GM12878 (cell line): ENCODE measurements at regions not wholly inside any gene's neighbourhood (a gene's known extent, or its start where the extent isn't known, plus 50 kb on each side); places are given as distances from the start of the nearest gene placed in this dataset.

Source experiments
- ATAC-seq: fragments of 200-7000 bp; cut with Tn5 transposase; 3 replicates; pipeline ENCODE4 v1.9.1; 2020; ENCODE audit warnings: mild to moderate bottlenecking, moderate library complexity
- BruUV-seq: library from RNA; stranded (reverse); fragments of 400-500 nt; replicated peaks from 2 replicates; lab custom pipeline; 2021; lab: Mats Ljungman, UMichigan
- CTCF ChIA-PET: fragments of 300-600 bp; sonication (Branson Sonifier 250); formaldehyde crosslinking; extraction: SDS; loops from one replicate; lab custom pipeline; 2021; ENCODE audit warnings: inconsistent platforms; lab: Yijun Ruan, JAX
- POLR2A ChIA-PET: fragments of 350-600 bp; formaldehyde crosslinking; extraction: SDS; loops from one replicate; lab custom pipeline; 2021; ENCODE audit warnings: inconsistent platforms; lab: Charles Lee
- RAD21 ChIA-PET: fragments of 300-600 bp; sonication (Branson Sonifier 250); formaldehyde crosslinking; loops from one replicate; lab custom pipeline; 2023; ENCODE audit warnings: antibody characterized with exemption; ENCODE audit not compliant: unreplicated experiment; lab: Charles Lee
- SMC1A ChIA-PET: fragments of 300-600 bp; sonication (Branson Sonifier 250); formaldehyde crosslinking; loops from one replicate; lab custom pipeline; 2023; ENCODE audit not compliant: unreplicated experiment, uncharacterized antibody; lab: Charles Lee
- DNase-seq: peaks from one replicate; pipeline ENCODE4 v3.0.0-alpha.2; 2011; ENCODE audit warnings: low read depth, low spot score
- FAIRE-seq: peaks from 3 replicates; lab custom pipeline; 2011; peaks lifted over from hg19 to GRCh38; lab: Jason Lieb, UNC
- H2AFZ ChIP-seq: 2 replicates; pipeline ENCODE4 v1.6.0; 2011; ENCODE audit warnings: low read depth, low read length, control low read depth; ENCODE audit not compliant: control insufficient read depth
- H3K27ac ChIP-seq: 2 replicates; pipeline ENCODE4 v1.5.1; 2011; ENCODE audit warnings: control low read depth; ENCODE audit not compliant: control insufficient read depth, insufficient read depth
- H3K27me3 ChIP-seq, 2 experiments: replicated peaks in 1 of 2; 2 replicates each; pipeline versions ENCODE4 v1.6.0 to v1.6.1; 2011; ENCODE audit warnings: low read length in 1 of 2; ENCODE audit not compliant: control insufficient read depth in 2 of 2, insufficient read depth in 2 of 2
- H3K36me3 ChIP-seq, 2 experiments: 2 replicates each; pipeline ENCODE4 v1.5.1; 2011; ENCODE audit warnings: low read length in 1 of 2; ENCODE audit not compliant: control insufficient read depth in 2 of 2, insufficient read depth in 2 of 2
- H3K4me1 ChIP-seq: 2 replicates; pipeline ENCODE4 v1.6.1; 2011; ENCODE audit warnings: mild to moderate bottlenecking, low read length, moderate library complexity, mixed read lengths; ENCODE audit not compliant: control insufficient read depth, insufficient read depth
- H3K4me2 ChIP-seq: 2 replicates; pipeline ENCODE4 v1.6.0; 2011; ENCODE audit warnings: control low read depth; ENCODE audit not compliant: control insufficient read depth, insufficient read depth
- H3K4me3 ChIP-seq: fragments of 200-600 bp; sonication (generic); 2 replicates; pipeline ENCODE4 v1.5.1; 2016
- H3K79me2 ChIP-seq: 2 replicates; pipeline ENCODE4 v1.6.0; 2011; ENCODE audit warnings: low read length; ENCODE audit not compliant: control insufficient read depth, insufficient read depth
- H3K9ac ChIP-seq: 2 replicates; pipeline ENCODE4 v1.8.0; 2011; ENCODE audit warnings: low read length, control low read depth, mixed read lengths; ENCODE audit not compliant: control insufficient read depth, insufficient read depth
- H3K9me3 ChIP-seq: replicated peaks from 3 replicates; pipeline ENCODE4 v1.5.1; 2011; ENCODE audit warnings: mild to moderate bottlenecking, low read length; ENCODE audit not compliant: control insufficient read depth, insufficient read depth
- H4K20me1 ChIP-seq: 2 replicates; pipeline ENCODE4 v1.6.0; 2011; ENCODE audit not compliant: control insufficient read depth, insufficient read depth
- CREB1 ChIP-seq: IDR thresholded peaks from 2 replicates; pipeline ENCODE4 v1.6.1; 2012; ENCODE audit warnings: low read depth, mild to moderate bottlenecking, inconsistent platforms
- CREM ChIP-seq: IDR thresholded peaks from 2 replicates; pipeline ENCODE4 v1.6.1; 2014; ENCODE audit warnings: antibody characterized with exemption, low read depth
- FOXK2 ChIP-seq: fragments of 450-650 bp; IDR thresholded peaks from 2 replicates; pipeline ENCODE4 v1.6.1; 2017; ENCODE audit warnings: mild to moderate bottlenecking, moderate library complexity
- GATAD2B ChIP-seq: fragments of 450-650 bp; conservative IDR thresholded peaks from 2 replicates; pipeline ENCODE4 v1.6.1; 2017; ENCODE audit warnings: low read depth, mild to moderate bottlenecking, moderate library complexity
- JUND ChIP-seq: IDR thresholded peaks from 2 replicates; pipeline ENCODE4 v1.6.1; 2012; ENCODE audit warnings: low read depth, mild to moderate bottlenecking, low read length, improper control_type of control experiment, moderate library complexity
- NFYA ChIP-seq: IDR thresholded peaks from 2 replicates; pipeline ENCODE4 v1.6.1; 2011; ENCODE audit warnings: low read depth, mild to moderate bottlenecking, low read length, improper control_type of control experiment, borderline replicate concordance
- NR2C2 ChIP-seq: IDR thresholded peaks from 2 replicates; pipeline ENCODE4 v1.6.1; 2011; ENCODE audit warnings: borderline replicate concordance, low read depth; ENCODE audit not compliant: control insufficient read depth, insufficient read length
- RELB ChIP-seq: fragments of 450-650 bp; IDR thresholded peaks from 2 replicates; pipeline ENCODE4 v1.6.1; 2017; ENCODE audit warnings: low read depth, mild to moderate bottlenecking, moderate library complexity
- SREBF2 ChIP-seq: IDR thresholded peaks from 2 replicates; pipeline ENCODE4 v1.6.1; 2012; ENCODE audit warnings: mild to moderate bottlenecking, low read length
- SUPT20H ChIP-seq: IDR thresholded peaks from 2 replicates; pipeline ENCODE4 v1.6.1; 2011; ENCODE audit warnings: low read depth, mild to moderate bottlenecking, low read length, moderate library complexity, borderline replicate concordance; ENCODE audit not compliant: control insufficient read depth
- TARDBP ChIP-seq: IDR thresholded peaks from 2 replicates; pipeline ENCODE4 v1.6.1; 2016; ENCODE audit warnings: borderline replicate concordance
- TCF12 ChIP-seq: IDR thresholded peaks from 2 replicates; pipeline ENCODE4 v1.6.1; 2011; ENCODE audit warnings: low read depth, mild to moderate bottlenecking, low read length
- ZNF24 ChIP-seq: fragments of 450-650 bp; IDR thresholded peaks from 2 replicates; pipeline ENCODE4 v1.6.1; 2017; ENCODE audit warnings: antibody characterized with exemption, mild to moderate bottlenecking
- ZNF384 ChIP-seq: IDR thresholded peaks from 2 replicates; pipeline ENCODE4 v1.6.1; 2012; ENCODE audit warnings: low read depth, mild to moderate bottlenecking, low read length, improper control_type of control experiment, borderline replicate concordance
- ZNF622 ChIP-seq: fragments of 450-650 bp; IDR thresholded peaks from 2 replicates; pipeline ENCODE4 v1.6.1; 2017; ENCODE audit warnings: mild to moderate bottlenecking, inconsistent platforms
- ZSCAN29 ChIP-seq: fragments of 450-650 bp; IDR thresholded peaks from 2 replicates; pipeline ENCODE4 v1.6.1; 2017; ENCODE audit warnings: mild to moderate bottlenecking, moderate library complexity
- WGBS: methylation state at CpG from one replicate; pipeline ENCODE4 v1.1.6; 2016; ENCODE audit warnings: low lambda C conversion rate; ENCODE audit not compliant: insufficient replicate concordance, insufficient coverage; ENCODE audit errors: missing lambda C conversion rate; 5-methylcytosine and 5-hydroxymethylcytosine counted together
- in situ Hi-C: fragments of 300-500 bp; cut with MboI; formaldehyde crosslinking; loops from 9 replicates; pipeline ENCODE4 v1.14.3; 2018; ENCODE audit warnings: mixed read lengths
- intact Hi-C: fragments of 100-400 bp; cut with micrococcal nuclease; formaldehyde crosslinking; loops from one replicate; pipeline ENCODE4 v1.14.2; 2022; ENCODE audit not compliant: unreplicated experiment
- TF ChIP-seq, protein P1 (sequence below): IDR thresholded peaks from 2 replicates; pipeline ENCODE4 v1.6.1; 2012; ENCODE audit warnings: low read length, inconsistent platforms

DNA sequence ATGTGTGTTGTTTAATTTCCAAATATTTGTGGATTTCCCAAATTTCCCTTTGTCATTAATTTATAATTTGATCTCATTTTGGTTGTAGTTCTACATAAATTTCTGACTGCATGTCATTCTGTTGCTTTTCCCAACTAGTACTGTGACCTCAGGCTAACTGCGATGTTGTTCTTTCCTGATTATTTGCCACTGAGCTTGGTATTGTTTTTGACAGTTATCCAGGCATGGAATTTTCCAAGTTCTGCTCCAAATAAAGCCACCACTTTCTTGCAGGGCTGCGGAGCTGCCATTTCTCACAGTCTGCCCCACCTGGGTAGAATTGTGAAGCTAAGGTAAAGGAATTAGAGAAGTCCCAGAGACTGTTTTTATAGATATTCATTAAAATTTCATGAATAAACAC lies 328.8 kb downstream of the ZNF674 start:
- no TSS peak for BruUV-seq

More for the DNA sequence above, 328.8 kb downstream of the ZNF674 start:
- DNase-seq, result no peak
- WGBS, result 29% methylated on average over 2 of the region's 2 CpGs
- no peak for FAIRE-seq
- CTCF ChIA-PET, result no interaction called here
- POLR2A ChIA-PET, result no interaction called here
- intact Hi-C loops, result no loop called here
- no peaks in the 10 kb centered on the region for H4K20me1 ChIP-seq
- no peaks in the 10 kb centered on the region; a peak in 1 of 4 replicates for H3K27me3 ChIP-seq
- no peak overlapping the region for H3K4me2 ChIP-seq
- no peak for TF ChIP-seq GATAD2B
- TF ChIP-seq NFYA, result no peak
- TF ChIP-seq ZNF384, result no peak
- TF ChIP-seq TCF12, result no peak
- TF ChIP-seq FOXK2, result no peak
- no peak for TF ChIP-seq CREM
- TF ChIP-seq ZNF622, result no peak
- no peak for TF ChIP-seq SREBF2
- TF ChIP-seq CREB1, result no peak
- TF ChIP-seq ZSCAN29, result no peak
- TF ChIP-seq, protein P1, sequence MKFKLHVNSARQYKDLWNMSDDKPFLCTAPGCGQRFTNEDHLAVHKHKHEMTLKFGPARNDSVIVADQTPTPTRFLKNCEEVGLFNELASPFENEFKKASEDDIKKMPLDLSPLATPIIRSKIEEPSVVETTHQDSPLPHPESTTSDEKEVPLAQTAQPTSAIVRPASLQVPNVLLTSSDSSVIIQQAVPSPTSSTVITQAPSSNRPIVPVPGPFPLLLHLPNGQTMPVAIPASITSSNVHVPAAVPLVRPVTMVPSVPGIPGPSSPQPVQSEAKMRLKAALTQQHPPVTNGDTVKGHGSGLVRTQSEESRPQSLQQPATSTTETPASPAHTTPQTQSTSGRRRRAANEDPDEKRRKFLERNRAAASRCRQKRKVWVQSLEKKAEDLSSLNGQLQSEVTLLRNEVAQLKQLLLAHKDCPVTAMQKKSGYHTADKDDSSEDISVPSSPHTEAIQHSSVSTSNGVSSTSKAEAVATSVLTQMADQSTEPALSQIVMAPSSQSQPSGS, result no peak
- TF ChIP-seq JUND, result no peak
- no peak for TF ChIP-seq TARDBP
- TF ChIP-seq NR2C2, result no peak
- no peak for TF ChIP-seq RELB
- TF ChIP-seq SUPT20H, result no peak
- no peak for TF ChIP-seq ZNF24
- H3K36me3 ChIP-seq, result no peaks in the 10 kb centered on the region
- SMC1A ChIA-PET, result no interaction called here
- in situ Hi-C loops, result no loop called here
- H3K9ac ChIP-seq, result no peak overlapping the region
- RAD21 ChIA-PET, result no interaction called here
- H2AFZ ChIP-seq, result no peak overlapping the region
- no peak for ATAC-seq
- no peaks in the 10 kb centered on the region for H3K4me1 ChIP-seq
- H3K79me2 ChIP-seq, result no peaks in the 10 kb centered on the region
- no peak overlapping the region for H3K4me3 ChIP-seq
- H3K27ac ChIP-seq, result no peak overlapping the region
- H3K9me3 ChIP-seq, result no peaks in the 10 kb centered on the region
